CD8-positive, alpha-beta memory T cell (primary cell): ENCODE measurements at regions not wholly inside any gene's neighbourhood (a gene's known extent, or its start where the extent isn't known, plus 50 kb on each side); places are given as distances from the start of the nearest gene placed in this dataset.

Source experiments
- CTCF ChIA-PET: fragments of 350-600 bp; sonication (Branson Sonifier 250); formaldehyde crosslinking; loops from one replicate; lab custom pipeline; 2021; ENCODE audit warnings: antibody characterized with exemption; lab: Charles Lee
- POLR2A ChIA-PET: fragments of 350-600 bp; sonication (Branson Sonifier 250); formaldehyde crosslinking; loops from one replicate; lab custom pipeline; 2021; ENCODE audit warnings: antibody characterized with exemption; lab: Charles Lee
- DNase-seq, 5 donors: peaks; one replicate each; pipeline versions ENCODE4 v3.0.0 to v3.0.0-alpha.2; 2020 to 2022; ENCODE audit warnings: mixed read lengths in 1 of 5
- H3K27ac ChIP-seq: one replicate; pipeline ENCODE4 v1.7.0; 2013; ENCODE audit warnings: low read depth, mild to moderate bottlenecking, low read length, moderate library complexity
- H3K27me3 ChIP-seq: 2 replicates; pipeline ENCODE4 v1.7.0; 2013; ENCODE audit warnings: low read length, mild to moderate bottlenecking; ENCODE audit not compliant: insufficient read depth, poor library complexity, severe bottlenecking
- H3K36me3 ChIP-seq: 2 replicates; pipeline ENCODE4 v1.7.0; 2013; ENCODE audit warnings: mild to moderate bottlenecking, low read length, moderate library complexity; ENCODE audit not compliant: insufficient read depth
- H3K4me1 ChIP-seq: 2 replicates; pipeline ENCODE4 v1.7.0; 2013; ENCODE audit warnings: mild to moderate bottlenecking, low read length, moderate library complexity; ENCODE audit not compliant: insufficient read depth
- H3K4me3 ChIP-seq: 2 replicates; pipeline ENCODE4 v1.7.0; 2013; ENCODE audit warnings: mild to moderate bottlenecking, low read length
- H3K9me3 ChIP-seq: 2 replicates; pipeline ENCODE4 v1.7.0; 2013; ENCODE audit warnings: mild to moderate bottlenecking, low read length
- H3K27ac Mint-ChIP-seq, 8 donors: one replicate each; pipeline ENCODE4 v1.8.0; 2020 to 2021; ENCODE audit warnings: mixed read lengths in 8 of 8, mild to moderate bottlenecking in 6 of 8, inconsistent platforms in 3 of 8, moderate library complexity in 3 of 8
- H3K27me3 Mint-ChIP-seq, 2 donors: one replicate each; pipeline ENCODE4 v1.8.0; 2020 to 2021; ENCODE audit warnings: mixed read lengths in 2 of 2, mild to moderate bottlenecking in 1 of 2, moderate library complexity in 1 of 2
- H3K36me3 Mint-ChIP-seq, 3 donors: one replicate each; pipeline ENCODE4 v1.8.0; 2020 to 2021; ENCODE audit warnings: mixed read lengths in 3 of 3, inconsistent platforms in 1 of 3, mild to moderate bottlenecking in 1 of 3
- H3K4me1 Mint-ChIP-seq, 3 donors: one replicate each; pipeline ENCODE4 v1.8.0; 2020 to 2021; ENCODE audit warnings: mixed read lengths in 3 of 3, inconsistent platforms in 1 of 3, mild to moderate bottlenecking in 1 of 3
- H3K4me3 Mint-ChIP-seq, 7 donors: one replicate each; pipeline ENCODE4 v1.8.0; 2020 to 2021; ENCODE audit warnings: mixed read lengths in 7 of 7, mild to moderate bottlenecking in 6 of 7, moderate library complexity in 4 of 7, inconsistent platforms in 2 of 7
- H3K9me3 Mint-ChIP-seq, 5 donors: one replicate each; pipeline ENCODE4 v1.8.0; 2020 to 2022; ENCODE audit warnings: mixed read lengths in 5 of 5, mild to moderate bottlenecking in 3 of 5, moderate library complexity in 2 of 5, inconsistent platforms in 1 of 5

DNA sequence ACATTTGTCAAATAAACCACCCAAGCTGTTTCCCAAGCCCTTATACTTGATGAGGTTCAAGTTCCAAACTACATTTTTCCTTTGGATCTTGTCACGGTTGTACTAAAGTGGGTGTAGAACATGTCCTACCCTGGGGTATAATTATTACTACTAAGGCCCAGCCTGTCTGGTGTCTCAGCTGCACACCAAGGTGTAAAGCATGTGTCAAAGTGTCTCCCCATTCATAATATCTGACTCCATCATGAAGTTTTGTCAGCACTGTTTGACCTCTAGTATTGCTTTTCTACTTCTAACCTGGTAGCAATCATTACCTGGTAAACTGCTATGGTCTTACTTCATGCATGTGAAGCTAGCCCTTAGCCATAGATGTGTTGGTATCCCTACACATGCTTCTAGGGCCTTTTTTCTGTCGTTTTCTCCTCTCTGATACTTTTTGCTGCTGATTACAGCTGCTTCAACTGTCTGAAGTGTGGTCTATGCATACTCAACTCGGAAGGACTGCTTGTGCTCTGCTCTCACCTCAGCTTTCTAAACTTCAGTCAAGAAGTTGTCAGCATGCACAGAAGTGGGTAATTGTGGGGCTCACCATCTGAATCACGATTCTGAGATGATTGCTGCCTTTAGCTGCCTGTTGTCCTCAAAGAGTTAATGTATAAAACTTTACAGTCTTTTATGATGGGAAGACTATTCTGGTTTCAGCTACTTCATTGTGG is 445.7 kb upstream of the TRIB2 start:
- H3K27ac Mint-ChIP-seq, result peak overlapping the region in 4 of 8 donors; percentile 0 to 89 (median 66)
- POLR2A ChIA-PET, result no interaction called here
- Histone ChIP-seq H3K4me1 (peaks cover 14% of the 10 kb centered on the region), H3K9me3 (no peaks in the 10 kb centered on the region), H3K27me3 (no peaks in the 10 kb centered on the region), H3K36me3 (no peaks in the 10 kb centered on the region), H3K27ac (no peak overlapping the region), H3K4me3 (peak overlapping the region; percentile 40)
- H3K36me3 Mint-ChIP-seq, result peaks cover 0 to 6% (median 0%) of the 10 kb centered on the region in 3 donors
- DNase-seq, result no peak
- peaks cover 11 to 26% (median 16%) of the 10 kb centered on the region in 3 donors for H3K4me1 Mint-ChIP-seq
- H3K9me3 Mint-ChIP-seq, result peaks cover 0 to 2% (median 0%) of the 10 kb centered on the region in 5 donors
- CTCF ChIA-PET, result interaction anchor here (1.0 to 1.1 kb wide), 3 partner anchors 16 to 736 kb away, joined by 3 to 4 read pairs (median 3); no protein-coding TSS in a partner anchor
- no peaks in the 10 kb centered on the region for H3K27me3 Mint-ChIP-seq
- H3K4me3 Mint-ChIP-seq, result peak overlapping the region; percentile 13 to 80 (median 65)

DNA sequence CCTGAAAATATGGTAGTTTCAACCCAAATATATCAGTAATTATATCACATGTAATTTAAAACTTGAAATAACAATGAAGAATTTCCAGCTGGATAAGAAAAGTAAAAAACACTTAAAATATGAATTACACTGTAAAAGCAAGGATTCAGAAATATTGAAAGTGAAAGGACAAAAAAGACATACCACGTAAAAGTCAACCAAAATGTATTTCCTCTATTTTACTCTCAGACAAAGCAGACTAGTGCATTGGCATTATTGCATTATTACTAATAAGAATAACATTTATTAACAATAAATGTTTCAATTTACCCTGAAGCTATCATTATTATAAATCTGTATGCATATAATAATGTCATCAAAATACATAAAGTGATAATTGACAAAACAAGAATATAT is 445.1 kb upstream of the TRIB2 start:
- Histone ChIP-seq H3K9me3 (no peaks in the 10 kb centered on the region), H3K27ac (no peak overlapping the region), H3K36me3 (no peaks in the 10 kb centered on the region), H3K4me3 (peak overlapping the region; percentile 40), H3K4me1 (peaks cover 14% of the 10 kb centered on the region), H3K27me3 (no peaks in the 10 kb centered on the region)
- Mint-ChIP-seq H3K9me3 (peaks cover 0 to 2% (median 0%) of the 10 kb centered on the region in 5 donors), H3K27ac (peak overlapping the region in 5 of 8 donors; percentile 0 to 89 (median 52)), H3K27me3 (peaks cover under 1 to 1% of the 10 kb centered on the region in 2 donors), H3K36me3 (peaks cover 0 to 6% (median 0%) of the 10 kb centered on the region in 3 donors), H3K4me1 (peaks cover 11 to 26% (median 16%) of the 10 kb centered on the region in 3 donors), H3K4me3 (peak overlapping the region; percentile 13 to 80 (median 65))
- ChIA-PET CTCF (interaction anchor here (1.0 to 1.1 kb wide), 3 partner anchors 15 to 735 kb away, joined by 3 to 4 read pairs (median 3); no protein-coding TSS in a partner anchor), POLR2A (no interaction called here)
- no peak for DNase-seq

DNA sequence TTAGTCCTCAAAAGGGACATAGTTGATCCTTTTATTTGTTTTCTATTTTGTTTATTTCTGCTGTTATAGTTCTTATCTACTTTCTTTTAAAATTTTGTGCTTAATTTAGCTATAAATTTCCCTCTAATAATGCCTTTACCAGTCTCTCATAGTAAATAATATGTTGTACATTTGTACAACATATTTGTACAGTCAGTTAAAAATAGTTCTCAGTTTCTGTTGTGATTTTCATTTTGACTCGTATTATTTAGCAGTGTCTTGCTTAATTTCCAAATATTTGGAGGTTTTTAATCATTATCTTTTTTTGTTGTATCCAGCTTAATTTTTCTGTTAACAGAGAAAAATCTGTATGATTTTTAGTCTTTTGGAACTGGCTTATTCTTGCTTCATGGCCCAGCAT is 443.6 kb upstream of the TRIB2 start:
- Histone ChIP-seq H3K4me3 (no peak overlapping the region), H3K27me3 (no peaks in the 10 kb centered on the region), H3K4me1 (peaks cover 14% of the 10 kb centered on the region), H3K36me3 (no peaks in the 10 kb centered on the region), H3K27ac (no peak overlapping the region), H3K9me3 (no peaks in the 10 kb centered on the region)
- Mint-ChIP-seq H3K4me1 (peaks cover 11 to 26% (median 16%) of the 10 kb centered on the region in 3 donors), H3K4me3 (no peak overlapping the region), H3K27me3 (peaks cover 6 to 9% of the 10 kb centered on the region in 2 donors), H3K36me3 (peaks cover 0 to 6% (median 0%) of the 10 kb centered on the region in 3 donors), H3K27ac (no peak overlapping the region), H3K9me3 (peaks cover 0 to 2% (median 0%) of the 10 kb centered on the region in 5 donors)
- ChIA-PET CTCF (no interaction called here), POLR2A (no interaction called here)
- no peak for DNase-seq

DNA sequence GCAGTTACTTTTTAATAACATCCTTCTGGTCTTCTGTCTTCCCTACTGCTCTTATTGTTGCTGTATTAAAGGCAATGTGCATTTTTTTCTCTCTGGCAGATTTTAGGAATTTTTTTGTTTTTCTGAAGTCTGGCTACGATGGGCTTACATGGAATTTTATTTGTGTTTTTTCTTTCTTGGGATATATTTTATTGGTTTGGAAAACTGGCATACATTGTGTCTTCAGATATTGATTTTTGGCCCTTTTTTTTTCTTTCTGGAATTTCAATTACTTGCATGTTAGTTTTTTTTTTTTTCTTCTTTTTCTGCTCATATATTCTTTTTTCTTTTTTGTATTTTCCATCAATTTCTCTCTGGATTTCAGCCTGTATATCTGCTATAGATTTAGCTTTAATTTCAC is 442.1 kb upstream of the TRIB2 start:
- Mint-ChIP-seq H3K27ac (no peak overlapping the region), H3K36me3 (peaks cover 0 to 6% (median 0%) of the 10 kb centered on the region in 3 donors)
- POLR2A ChIA-PET, result no interaction called here

DNA sequence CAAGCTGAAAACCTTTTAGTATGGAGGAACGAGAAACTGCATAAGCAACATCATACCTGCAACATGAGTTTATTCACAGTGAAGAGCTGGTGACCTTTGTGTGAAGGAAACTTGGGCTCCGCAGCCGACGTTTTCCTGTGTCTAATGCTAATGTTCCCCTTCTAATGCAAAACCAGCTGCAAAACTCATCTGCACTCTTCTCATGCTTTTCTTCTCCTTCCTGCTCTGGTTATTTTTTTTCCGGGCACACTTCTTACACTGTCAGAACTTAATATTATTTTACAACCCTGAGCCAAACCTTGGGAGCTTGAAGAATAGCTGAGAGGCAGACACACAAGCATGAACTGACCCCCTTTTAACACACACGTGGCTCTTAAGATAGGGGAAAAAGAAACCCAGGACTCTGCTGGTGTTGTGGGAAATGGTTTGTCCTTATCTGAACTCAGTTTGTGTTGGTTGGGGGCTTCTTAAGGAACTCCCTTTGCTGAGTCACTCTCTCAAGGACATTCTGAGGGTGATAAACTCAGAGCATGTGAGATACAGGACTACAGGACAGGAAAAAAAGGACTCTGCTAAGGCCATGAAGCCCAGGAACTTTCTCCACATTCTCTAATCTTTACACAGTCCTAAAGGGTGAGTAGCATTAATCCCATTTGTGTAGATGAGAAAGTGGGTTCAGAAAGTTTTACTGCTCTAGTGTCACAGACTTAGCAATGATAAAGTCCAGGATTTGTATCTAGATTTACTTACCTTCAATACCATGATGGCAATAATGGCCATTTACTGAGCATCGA is 439.3 kb upstream of the TRIB2 start:
- POLR2A ChIA-PET, result no interaction called here
- DNase-seq, result no peak
- Histone ChIP-seq H3K4me3 (no peak overlapping the region), H3K4me1 (no peaks in the 10 kb centered on the region), H3K9me3 (no peaks in the 10 kb centered on the region), H3K27ac (peak overlapping the region; percentile 71), H3K27me3 (no peaks in the 10 kb centered on the region), H3K36me3 (no peaks in the 10 kb centered on the region)
- Mint-ChIP-seq H3K4me1 (no peaks in the 10 kb centered on the region), H3K9me3 (peaks cover 0 to 2% (median 0%) of the 10 kb centered on the region in 5 donors), H3K27me3 (peaks cover 9 to 10% of the 10 kb centered on the region in 2 donors), H3K4me3 (no peak overlapping the region), H3K36me3 (peaks cover 0 to 6% (median 0%) of the 10 kb centered on the region in 3 donors), H3K27ac (no peak overlapping the region)
- CTCF ChIA-PET, result no interaction called here

More for the DNA sequence above, 442.1 kb upstream of the TRIB2 start:
- Histone ChIP-seq H3K4me1 (peaks cover 14% of the 10 kb centered on the region), H3K27me3 (no peaks in the 10 kb centered on the region), H3K4me3 (no peak overlapping the region), H3K27ac (no peak overlapping the region), H3K9me3 (no peaks in the 10 kb centered on the region), H3K36me3 (no peaks in the 10 kb centered on the region)
- DNase-seq, result no peak
- Mint-ChIP-seq H3K4me3 (no peak overlapping the region), H3K27me3 (peaks cover 9 to 10% of the 10 kb centered on the region in 2 donors), H3K4me1 (peaks cover 11 to 21% (median 16%) of the 10 kb centered on the region in 3 donors), H3K9me3 (peaks cover 0 to 2% (median 0%) of the 10 kb centered on the region in 5 donors)
- CTCF ChIA-PET, result no interaction called here

DNA sequence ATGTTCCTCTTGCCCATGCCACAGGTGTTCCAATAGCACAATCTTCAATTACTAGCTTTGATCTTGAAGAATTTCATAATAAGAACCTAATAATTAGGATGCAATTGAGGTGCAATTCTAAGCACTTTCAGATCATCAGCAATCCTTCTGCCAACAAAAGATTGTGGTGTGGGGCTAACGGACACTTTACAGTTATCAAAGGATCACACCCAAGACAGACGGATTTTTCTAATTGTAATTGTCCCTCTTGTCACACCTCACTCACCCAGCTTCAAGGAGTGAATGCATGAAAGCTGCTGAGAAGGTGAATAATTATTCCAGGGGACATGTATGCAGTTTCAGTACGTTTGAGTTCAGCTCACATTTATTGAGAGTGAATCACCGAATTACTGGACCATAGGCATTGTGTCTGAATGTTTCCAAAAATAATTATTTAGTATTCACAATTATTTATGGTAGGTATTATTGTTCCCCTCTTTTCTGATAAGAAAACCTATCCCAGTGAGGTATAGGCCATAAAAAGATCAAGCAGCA is 438.5 kb upstream of the TRIB2 start:
- H3K4me1 Mint-ChIP-seq, result no peaks in the 10 kb centered on the region
- H3K36me3 ChIP-seq, result no peaks in the 10 kb centered on the region
- H3K27ac ChIP-seq, result peak overlapping the region; percentile 71
- peaks cover 9 to 10% of the 10 kb centered on the region in 2 donors for H3K27me3 Mint-ChIP-seq
- H3K9me3 Mint-ChIP-seq, result peaks cover 0 to 2% (median 0%) of the 10 kb centered on the region in 5 donors
- no peak overlapping the region for H3K27ac Mint-ChIP-seq
- no peak overlapping the region for H3K4me3 ChIP-seq
- H3K27me3 ChIP-seq, result no peaks in the 10 kb centered on the region
- H3K4me1 ChIP-seq, result no peaks in the 10 kb centered on the region
- no peaks in the 10 kb centered on the region for H3K9me3 ChIP-seq
- H3K4me3 Mint-ChIP-seq, result no peak overlapping the region
- POLR2A ChIA-PET, result no interaction called here
- CTCF ChIA-PET, result no interaction called here
- peaks cover 0 to 6% (median 0%) of the 10 kb centered on the region in 3 donors for H3K36me3 Mint-ChIP-seq
- DNase-seq, result no peak

DNA sequence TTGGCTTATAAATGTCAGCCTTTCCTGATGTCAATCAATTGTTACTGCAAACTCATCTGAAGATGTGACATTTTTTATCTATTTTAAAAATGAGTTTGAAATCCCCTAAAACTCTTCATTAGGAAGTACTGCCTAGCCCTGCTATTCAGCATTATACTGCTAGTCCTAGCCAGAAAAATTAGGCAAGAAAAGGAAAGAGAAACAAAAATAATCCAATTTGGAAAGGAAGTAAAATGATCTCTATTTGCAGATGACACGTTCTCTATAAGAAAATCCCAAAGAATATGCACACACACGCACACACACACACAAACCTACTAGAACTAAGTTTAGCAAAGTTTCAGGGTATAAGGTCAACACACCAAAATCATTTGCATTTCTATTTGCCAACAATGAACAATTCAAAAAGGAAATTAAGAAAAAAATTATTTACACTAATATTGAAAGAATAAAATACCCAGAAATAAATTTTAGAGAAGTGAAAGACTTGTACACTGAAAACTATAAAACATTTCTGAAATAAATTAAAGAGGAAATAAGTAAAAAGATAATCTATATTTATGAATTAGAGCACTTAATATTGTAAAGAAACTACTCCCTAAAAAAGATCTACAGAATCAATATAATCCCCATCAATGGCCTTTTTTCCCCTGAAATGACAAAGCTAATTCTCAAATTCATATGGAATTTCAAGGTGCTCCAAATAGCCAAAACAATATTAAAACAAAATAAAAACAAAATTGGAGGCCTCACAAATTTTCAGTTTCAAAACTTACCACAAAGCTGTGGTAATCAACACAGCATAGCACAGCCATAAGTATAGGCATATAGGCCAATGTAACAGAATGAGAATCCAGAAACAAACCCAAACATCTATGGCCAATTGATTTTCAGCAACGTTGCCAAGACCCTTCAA is 433.7 kb upstream of the TRIB2 start:
- H3K4me1 Mint-ChIP-seq, result peaks cover 8 to 25% (median 13%) of the 10 kb centered on the region in 3 donors
- no peak overlapping the region for H3K27ac ChIP-seq
- no peak overlapping the region for H3K4me3 ChIP-seq
- no peak overlapping the region for H3K4me3 Mint-ChIP-seq
- H3K4me1 ChIP-seq, result no peaks in the 10 kb centered on the region
- H3K9me3 Mint-ChIP-seq, result no peaks in the 10 kb centered on the region
- H3K27me3 ChIP-seq, result no peaks in the 10 kb centered on the region
- H3K27me3 Mint-ChIP-seq, result peaks cover 0 to 4% of the 10 kb centered on the region in 2 donors
- ChIA-PET CTCF (no interaction called here), POLR2A (no interaction called here)
- H3K36me3 ChIP-seq, result no peaks in the 10 kb centered on the region
- DNase-seq, result no peak
- H3K9me3 ChIP-seq, result no peaks in the 10 kb centered on the region
- H3K36me3 Mint-ChIP-seq, result no peaks in the 10 kb centered on the region
- H3K27ac Mint-ChIP-seq, result no peak overlapping the region
